ENCODE measurements at regions not wholly inside any gene's neighbourhood (a gene's known extent, or its start where the extent isn't known, plus 50 kb on each side); places are given as distances from the start of the nearest gene placed in this dataset.
"Not testable (repeated sequence)": the region's sequence is repeated elsewhere in the genome, so short reads cannot be mapped to it uniquely, and the experiment has no call there.

DNA sequence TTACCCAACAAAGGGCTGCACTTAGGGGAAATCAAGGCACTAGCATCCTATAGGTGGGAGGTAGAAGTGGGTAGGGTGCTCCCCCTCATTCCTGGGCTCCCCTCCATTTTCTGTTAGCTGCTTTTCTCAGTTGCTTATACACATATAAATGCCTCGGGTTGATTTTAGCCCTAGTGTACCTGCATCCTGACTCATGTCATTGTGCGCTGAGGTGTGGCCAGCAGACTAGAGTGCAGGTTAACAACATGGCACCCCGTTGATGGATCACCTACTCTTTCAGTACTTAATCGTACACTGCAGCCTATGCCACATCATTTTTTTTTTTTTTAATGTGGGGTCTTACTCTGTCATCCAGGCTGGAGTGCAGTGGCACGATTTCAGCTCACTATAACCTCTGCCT, 144.0 kb upstream of the ITGB1 start:
- no peak for DNase-seq (ENCODE audit: low read depth in 1 of 2, low spot score in 1 of 2)

DNA sequence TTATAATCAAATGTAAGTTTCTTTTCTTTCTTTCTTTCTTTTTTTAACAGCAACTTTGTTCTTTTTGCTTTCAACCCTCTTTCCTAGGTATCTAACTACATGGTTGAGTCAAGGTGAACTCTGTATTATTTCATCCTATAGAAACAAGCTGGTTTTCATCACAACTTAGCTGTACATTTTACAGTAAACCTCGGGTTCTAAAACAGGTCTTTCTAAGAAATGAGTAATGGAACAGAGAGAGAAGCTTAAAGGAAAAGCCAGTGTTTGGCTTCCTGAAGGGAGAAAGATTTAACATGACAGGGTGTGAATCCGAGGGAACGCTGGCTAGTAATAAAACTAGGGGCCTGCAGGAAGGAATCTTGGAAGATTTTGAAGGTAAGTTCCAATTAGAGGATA, 143.4 kb upstream of the ITGB1 start:
- DNase-seq (ENCODE audit: low read depth in 1 of 2, low spot score in 1 of 2), result no peak

DNA sequence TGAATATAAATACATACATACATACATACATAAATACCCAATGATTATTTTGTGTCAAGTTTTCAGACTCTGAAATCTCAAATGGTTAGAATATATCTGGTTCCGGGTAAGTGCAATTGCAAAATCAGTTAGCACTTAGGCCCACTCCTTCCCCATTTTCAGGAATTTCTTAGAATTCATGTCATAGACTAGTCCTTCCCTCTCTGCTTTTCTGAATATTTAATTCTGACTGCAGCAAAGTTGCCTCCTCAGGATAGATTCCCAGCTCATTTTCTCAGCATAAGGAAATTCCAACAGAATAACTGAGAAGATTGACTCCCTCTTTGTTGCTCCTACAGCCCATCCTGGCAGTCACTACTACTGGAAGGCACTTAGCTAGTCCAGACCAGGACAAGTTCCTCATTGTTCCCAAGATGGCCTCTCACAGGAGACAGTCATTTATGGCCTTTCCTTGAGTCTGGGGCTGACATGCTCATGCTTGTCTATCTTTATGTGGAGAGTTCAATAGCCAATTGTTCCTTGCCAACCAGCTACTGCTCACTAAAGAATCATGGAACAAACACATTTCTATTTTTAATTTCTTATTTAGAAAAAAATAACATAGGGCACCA, 142.9 kb upstream of the ITGB1 start:
- DNase-seq (ENCODE audit: low read depth in 1 of 2, low spot score in 1 of 2), result no peak

DNA sequence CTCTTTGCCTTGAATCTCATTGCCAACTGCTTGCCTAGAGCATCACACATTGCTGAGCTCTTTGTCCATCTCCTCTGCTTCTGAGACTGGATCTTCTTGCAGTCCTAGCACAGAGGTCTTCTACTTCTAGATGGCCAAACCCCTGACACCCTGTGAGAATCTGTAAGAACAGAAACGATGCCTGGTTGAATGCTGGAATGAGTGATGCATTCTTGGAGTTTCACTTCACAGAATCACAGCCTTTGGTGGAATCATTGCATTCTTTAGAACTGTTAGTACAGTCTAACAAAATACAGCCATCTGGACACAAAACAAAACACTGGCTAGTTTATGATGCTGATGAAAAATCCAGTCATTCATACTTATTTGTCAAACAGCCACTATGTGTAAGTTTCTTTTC, 141.7 kb upstream of the ITGB1 start:
- DNase-seq (ENCODE audit: low read depth in 1 of 2, low spot score in 1 of 2), result no peak

DNA sequence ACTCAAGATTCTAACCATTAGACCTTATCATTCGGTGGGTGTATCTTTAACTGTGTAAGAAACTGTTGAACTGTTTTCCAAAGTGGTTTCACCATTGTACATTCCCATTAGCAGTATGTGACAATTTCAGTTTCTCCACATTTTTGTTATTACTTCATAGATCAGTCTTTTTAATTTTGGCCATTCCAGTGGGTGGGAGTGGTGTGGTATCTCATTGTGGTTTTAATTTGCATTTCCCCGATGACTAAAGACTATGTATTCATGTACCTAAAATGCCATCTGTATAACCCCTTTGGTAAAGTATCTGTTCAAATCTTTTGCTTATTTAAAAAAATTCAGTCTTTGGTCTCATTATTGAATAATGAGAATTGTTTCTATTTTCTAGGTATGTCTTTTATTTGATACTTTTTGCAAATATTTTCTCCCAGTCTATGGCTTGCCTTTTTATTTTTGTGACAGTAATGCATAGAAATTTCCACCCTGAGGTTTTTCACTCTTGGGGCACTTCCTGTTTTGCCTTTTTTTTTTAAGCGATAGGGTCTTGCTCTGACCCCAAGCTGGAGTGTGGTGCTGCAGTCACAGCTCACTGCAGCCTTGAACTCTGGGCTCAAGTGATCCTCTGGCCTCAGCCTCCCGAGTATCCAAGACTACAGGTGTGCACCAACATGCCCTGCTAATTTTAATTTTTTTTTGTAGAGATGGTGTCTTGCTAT, 141.1 kb upstream of the ITGB1 start:
- no peak for DNase-seq (ENCODE audit: low read depth in 1 of 2, low spot score in 1 of 2)

DNA sequence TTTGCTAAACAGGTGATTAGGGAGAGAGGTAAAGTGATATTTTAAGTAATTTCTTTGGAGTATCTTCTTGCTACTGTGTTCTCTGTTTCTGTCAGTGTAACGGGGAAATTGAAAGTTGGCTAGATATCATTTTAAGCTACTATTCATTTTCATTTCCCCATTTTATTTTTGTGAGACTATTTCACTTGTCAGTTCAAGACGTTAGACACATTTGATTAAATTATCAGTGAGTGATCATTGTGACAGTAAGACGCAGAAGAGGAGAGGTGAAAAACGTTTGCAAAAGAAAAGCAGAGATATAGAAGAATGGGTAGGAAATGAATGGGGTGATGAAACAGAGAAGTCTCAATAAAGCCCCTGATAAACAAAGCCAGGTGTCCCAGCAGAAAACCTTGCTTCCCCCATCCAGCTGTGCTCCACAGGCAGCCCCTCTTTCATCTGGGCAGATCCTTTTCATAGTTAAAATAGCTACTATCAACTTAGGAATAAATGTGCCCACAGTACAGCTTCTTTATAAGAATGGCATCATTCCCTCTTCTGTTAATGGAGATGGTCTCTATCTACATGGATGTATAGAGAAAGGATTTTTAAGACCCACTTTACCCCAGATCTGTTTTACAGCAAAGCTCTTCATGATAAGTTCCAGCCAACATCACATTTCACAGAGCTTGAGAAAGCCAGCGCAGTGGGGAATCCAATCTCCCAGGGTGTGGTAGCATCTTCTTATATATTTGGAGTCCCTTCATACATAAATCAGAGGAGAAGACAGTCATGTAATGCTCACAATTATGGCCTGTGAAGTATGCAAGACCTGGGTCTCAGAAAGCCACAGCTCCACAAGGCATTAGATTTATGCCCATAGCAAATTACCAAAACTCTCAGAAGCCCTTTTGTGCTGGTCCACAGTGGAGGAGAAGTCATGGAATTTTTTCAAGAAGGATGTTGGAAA, 138.1 kb upstream of the ITGB1 start:
- DNase-seq (ENCODE audit: low read depth in 1 of 2, low spot score in 1 of 2), result no peak

DNA sequence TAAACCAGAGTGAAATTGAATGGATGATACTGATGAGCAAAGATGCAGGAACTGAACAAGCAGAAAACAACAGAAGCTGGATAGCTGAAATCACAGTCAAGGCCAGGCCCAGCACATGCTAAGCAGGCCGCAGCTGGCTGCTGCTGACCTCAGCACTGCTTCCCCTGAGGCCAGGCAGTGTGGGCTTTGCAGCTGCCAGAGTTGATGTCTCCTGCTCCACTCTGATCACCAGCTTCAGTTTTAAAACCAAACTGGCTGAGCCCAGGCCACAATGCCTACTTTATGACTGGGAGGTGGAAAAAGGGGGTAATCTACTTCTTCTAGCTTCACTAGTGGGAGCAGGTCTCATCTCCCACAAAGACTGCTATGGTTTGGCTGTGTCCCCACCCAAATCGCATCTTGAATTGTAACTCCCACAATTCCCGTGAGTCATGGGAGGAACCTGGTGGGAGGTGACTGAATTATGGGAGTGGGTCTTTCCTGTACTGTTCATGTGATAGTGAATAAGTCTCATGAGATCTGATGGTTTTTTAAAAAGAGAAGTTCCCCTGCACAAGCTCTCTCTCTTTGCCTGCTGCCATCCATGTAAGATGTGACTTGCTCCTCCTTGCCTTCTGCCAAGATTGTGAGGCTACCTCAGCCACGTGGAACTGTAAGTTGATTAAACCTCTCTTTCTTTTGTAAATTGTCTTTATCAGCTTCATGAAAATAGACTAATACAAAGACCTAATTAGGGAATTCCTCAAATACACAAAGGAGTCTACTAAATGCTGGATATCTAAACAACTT, 136.4 kb upstream of the ITGB1 start:
- DNase-seq (ENCODE audit: low read depth in 1 of 2, low spot score in 1 of 2), result no peak

DNA sequence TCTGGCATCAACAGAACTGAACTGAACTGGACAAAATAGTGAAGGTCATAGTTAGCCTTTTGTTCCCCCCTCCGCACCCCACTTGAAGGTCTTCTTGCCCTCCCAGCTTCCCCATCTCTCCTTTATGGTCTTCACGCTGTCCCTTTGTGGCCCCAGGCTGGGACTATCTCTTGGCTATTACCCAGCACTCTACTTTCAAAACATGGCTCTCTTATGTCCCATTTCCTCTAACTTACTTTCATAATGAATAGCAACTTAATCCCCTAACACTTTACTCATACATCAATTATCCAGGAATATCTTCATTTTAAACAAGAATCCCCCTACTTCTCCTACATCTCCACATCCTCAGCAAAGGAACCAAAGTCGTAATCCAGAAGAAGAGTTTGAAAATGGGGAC, 135.3 kb upstream of the ITGB1 start:
- DNase-seq (ENCODE audit: low read depth in 1 of 2, low spot score in 1 of 2), result no peak

DNA sequence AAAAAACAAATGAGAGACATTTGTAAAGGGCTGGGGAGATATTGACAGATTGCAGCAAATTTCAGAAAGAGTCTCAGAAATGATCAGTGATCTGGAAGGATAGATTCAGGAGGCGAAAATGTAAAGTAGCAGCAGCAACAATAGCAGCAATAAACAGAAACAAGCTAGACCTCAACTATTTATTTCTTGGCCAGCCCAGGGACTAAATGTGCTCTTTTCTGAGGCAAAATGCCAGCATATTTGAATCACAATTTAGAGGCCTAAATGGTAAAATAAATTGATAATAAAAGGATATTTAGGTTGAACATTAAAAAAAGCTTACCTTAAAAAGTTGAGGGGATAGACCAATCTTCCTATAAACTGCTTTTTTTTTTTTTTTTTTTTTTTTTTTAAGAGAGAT, 134.6 kb upstream of the ITGB1 start:
- DNase-seq (ENCODE audit: low read depth in 1 of 2, low spot score in 1 of 2), result no peak

DNA sequence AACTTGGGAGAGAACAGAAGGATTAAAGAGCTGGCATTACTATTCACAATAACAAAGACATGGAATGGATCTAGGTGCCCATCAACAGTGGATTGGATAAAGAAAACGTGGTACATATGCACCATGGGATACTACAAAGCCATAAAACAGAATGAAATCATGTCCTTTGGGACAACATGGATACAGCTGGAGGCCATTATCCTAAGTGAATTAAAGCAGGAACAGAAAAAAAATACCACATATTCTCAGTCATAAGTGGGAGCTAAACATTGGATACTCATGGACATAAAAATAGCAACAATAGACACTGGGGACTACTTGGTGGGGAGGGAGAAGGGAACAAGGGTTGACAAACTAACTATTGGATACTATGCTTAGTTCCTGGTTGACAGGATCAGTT, 133.2 kb upstream of the ITGB1 start:
- DNase-seq (ENCODE audit: low read depth in 1 of 2, low spot score in 1 of 2), result no peak

DNA sequence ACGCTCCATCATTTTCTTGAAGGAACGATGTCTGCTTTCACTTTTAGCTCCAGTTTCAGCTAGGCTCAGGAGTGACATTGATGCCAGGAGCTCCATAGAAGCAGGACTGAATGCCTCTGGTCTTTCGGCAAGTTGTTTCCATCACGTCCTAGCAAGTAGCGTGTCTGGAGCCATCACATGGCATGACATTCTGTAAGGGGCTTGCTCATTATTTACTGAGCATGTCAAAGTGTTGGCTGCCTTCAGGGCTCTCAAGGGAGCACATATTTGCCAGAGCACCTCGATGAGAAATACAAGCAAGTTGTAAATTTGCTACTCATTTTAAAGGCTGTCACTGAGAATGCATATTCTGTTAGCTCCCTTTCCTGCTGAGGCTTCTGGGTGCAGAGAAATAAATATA, 131.0 kb upstream of the ITGB1 start:
- DNase-seq (ENCODE audit: low read depth in 1 of 2, low spot score in 1 of 2), result no peak

DNA sequence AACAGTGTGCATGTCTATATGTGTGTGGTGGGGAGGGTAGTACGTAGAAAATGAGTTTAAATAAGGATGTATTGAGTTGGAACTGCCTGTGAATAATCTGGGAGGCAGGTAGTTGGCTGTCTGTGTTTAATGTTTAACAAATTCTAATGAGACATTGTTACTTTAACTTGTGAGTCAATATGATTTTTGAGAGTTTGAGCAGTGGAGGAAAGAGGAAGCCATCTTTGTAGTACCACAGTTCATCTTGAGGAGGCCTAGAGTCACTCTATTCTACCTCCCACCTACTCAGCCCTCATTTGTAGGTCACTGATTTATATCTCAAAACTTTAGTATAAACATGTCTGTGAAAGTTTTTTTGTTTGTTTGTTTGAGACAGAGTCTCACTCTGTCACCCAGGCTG, 129.9 kb upstream of the ITGB1 start:
- DNase-seq (ENCODE audit: low read depth in 1 of 2, low spot score in 1 of 2), result no peak

DNA sequence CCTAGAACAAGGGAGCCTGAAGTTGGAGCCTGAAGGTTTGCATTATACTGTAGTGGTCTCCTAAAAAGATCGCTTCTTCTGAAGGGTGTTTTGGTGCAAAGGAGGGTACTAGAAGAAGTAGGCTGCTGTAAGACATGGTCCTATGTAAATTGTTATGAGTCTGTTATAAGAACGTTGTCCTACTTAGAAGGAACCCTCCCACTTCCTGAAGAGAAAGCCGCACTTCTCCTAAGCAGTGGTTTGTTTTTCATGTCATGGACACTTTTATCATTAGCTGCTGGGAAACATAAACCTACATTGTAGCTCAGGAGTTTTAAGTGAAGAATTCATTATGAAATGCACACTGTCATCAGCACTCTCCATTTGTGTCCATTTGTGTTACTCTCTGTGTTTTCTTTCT, 129.1 kb upstream of the ITGB1 start:
- DNase-seq (ENCODE audit: low read depth in 1 of 2, low spot score in 1 of 2), result no peak

DNA sequence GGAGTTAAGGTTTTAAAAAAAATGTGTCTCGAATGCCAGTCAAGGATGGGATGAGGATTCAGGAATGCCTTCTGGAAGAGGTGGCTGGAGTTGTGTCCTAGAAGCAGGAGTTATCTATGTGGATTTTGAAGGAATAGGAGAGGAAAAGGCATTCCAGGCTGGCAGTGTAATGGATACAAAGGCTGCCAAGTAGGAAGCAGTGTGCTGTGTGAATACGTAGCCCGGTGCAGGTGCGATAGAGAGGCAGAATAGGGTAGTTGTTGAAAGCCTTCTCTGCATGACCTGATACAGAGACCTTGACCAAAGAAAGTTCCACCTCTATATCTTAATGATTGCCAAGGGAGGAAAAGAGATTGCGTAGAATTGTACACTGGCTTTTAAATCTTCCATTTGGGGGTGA, 128.1 kb upstream of the ITGB1 start:
- DNase-seq (ENCODE audit: low read depth in 1 of 2, low spot score in 1 of 2), result no peak

DNA sequence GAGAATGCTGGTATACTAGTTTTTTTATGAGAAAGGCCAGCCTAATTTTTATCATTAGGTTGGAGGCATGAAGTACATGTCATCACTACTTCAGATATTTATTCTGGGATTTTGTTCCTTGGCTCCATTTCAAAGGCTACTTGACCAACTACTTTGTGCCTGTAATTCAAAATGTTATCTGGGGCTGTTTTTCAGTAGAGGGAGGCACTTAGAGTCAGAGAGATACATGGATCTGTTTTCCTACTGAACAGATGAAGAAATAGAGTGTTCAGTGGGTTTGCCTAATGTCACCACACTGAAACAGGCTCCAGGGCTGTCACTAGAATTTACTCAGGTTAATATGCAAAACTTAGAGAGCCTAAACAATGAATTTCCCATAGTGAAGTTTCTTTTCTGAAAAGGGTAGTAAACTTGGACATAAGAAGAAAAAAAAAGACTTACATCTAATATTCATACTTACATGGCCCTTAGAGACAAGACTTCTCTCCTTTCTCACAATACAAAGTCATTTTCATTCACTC, 127.3 kb upstream of the ITGB1 start:
- no peak for DNase-seq (ENCODE audit: low read depth in 1 of 2, low spot score in 1 of 2)

DNA sequence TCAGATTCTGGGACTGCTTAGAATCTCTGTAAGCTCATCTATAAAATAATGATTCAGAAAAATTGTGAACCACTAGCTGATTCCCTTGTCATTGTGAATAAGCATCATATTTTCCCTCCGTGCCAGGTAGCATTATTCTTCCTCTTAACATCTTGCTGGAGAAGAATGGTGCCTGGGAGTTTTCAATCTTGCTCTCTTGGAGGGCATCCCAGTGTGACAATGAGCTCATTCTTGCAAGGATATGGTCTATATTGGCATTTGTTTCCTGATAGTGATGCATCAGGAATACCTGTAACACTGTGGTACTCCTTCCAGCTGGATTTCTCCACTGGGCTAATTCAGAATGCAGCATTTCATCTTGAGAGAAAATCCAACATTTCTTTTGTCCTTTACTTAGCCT, 126.4 kb upstream of the ITGB1 start:
- DNase-seq (ENCODE audit: low read depth in 1 of 2, low spot score in 1 of 2), result no peak

DNA sequence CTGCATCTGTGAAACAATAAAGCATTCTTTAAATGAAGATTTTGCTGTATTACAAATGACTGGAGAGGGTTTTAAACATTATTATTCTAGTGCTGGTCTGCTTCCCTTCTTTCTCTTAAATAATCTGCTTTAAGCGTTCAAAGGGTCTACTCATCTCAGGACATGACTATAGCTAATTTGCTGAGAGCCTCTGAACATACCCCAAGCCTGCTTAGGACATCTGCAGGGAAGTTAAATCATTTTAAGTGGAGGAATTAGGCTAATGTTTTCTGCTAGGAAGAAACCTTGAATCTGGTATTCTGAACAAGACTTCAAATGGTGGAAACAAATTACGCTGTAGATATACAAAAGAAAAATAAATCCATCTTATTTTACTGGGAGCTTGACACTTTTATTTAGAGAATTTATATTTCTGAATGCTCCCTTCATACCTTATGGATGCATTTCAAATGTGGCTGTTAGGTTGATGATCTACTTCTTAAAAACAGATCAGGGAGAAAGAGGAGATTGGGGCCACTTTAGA, 124.4 kb upstream of the ITGB1 start:
- DNase-seq (ENCODE audit: low read depth in 1 of 2, low spot score in 1 of 2), result no peak

DNA sequence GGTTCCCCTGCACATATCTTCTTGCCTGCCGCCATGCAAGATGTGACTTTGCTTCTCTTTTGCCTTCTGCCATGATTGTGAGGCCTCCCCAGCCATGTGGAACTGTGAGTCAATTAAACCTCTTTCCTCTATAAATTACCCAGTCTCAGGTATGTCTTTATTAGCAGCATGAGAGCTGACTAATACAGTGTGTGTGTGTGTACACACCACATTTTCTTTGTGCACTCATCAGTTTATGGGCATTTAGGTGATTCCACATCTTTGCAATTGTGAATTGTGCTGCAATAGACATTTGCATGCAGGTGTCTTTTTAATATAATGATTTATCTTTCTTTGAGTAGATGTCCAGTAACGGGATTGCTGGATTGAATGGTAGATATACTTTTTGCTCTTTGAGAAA, 122.4 kb upstream of the ITGB1 start:
- DNase-seq (ENCODE audit: low read depth in 1 of 2, low spot score in 1 of 2), result not testable (repeated sequence)

DNA sequence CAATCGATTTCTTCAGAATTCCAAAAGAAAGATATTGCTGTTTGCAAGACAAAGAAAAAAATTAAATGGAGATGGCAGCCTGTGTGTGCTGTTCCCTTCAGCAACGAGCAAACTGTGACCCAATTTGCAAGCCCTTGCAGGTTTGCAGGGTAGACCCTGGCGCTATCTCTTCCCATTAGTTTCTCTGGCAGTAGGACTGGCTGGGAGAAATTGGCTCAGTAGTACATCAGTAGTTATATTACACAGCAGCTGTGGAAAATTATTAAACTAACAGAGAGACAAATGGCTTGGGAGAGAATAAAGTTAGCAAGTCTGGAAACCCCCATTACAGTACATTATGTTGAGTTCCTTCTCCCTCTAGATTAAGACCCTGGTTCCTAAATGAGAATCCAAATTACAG, 116.4 kb upstream of the ITGB1 start:
- no peak for DNase-seq (ENCODE audit: low read depth in 1 of 2, low spot score in 1 of 2)

DNA sequence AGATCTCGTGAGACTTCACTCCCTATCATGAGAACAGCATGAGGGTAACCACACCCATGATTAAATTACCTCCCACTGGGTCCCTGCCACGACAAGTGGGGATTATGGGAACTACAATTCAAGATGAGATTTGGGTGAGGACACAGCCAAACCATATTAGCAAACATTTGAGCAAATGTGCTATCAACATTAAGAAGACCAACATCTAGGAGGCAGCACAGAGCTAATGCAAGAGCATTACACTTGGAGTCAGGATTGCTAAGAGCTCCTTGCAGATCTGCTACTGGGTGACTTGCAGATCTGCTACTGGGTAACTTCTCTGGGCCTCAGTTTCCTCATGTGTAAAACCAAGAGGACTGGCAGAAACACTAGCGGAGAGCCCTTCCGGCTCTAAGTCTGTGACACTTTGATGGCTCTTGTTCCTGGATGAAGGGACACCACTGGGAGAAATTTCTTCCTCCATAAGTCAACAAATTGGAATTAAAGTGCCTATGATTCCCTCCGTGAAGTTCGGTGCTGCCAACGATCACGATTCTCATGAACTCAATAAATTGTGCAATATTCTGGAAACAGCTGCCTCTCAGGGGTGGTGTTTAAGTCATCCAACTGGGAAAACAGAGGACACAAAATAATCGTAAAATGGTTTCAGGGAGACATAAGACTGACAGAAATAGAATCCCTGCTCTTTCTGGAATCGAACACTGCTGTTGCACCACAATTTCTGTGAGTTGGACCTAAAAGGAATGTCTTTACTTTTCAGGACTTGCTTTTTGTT, 115.8 kb upstream of the ITGB1 start:
- no peak for DNase-seq (ENCODE audit: low read depth in 1 of 2, low spot score in 1 of 2)
